ENCODE measurements at regions not wholly inside any gene's neighbourhood (a gene's known extent, or its start where the extent isn't known, plus 50 kb on each side); places are given as distances from the start of the nearest gene placed in this dataset.

- Histone ChIP-seq H3K27ac (ENCODE audit: insufficient read depth, low read length) (no peak overlapping the region), H3K9me3 (ENCODE audit: control insufficient read depth, insufficient read depth, low read length) (no peaks in the 10 kb centered on the region), H3K27me3 (ENCODE audit: control insufficient read depth, insufficient read depth, low read length) (no peaks in the 10 kb centered on the region), H4K5ac (ENCODE audit: low read depth, low read length) (no peak overlapping the region), H4K91ac (ENCODE audit: insufficient read depth, low read depth, low read length) (no peak overlapping the region), H2AK5ac (ENCODE audit: low read depth, low read length) (no peak overlapping the region), H3K23ac (ENCODE audit: low read depth, low read length) (no peak overlapping the region), H3K4ac (ENCODE audit: low read depth, low read length) (no peak overlapping the region), H4K20me1 (ENCODE audit: insufficient read depth, low read length) (no peaks in the 10 kb centered on the region), H2AK9ac (replicated peaks; ENCODE audit: low read depth, low read length, poor library complexity) (no peak overlapping the region), H3K9ac (ENCODE audit: low read depth, low read length) (no peak overlapping the region), H3K79me1 (ENCODE audit: low read depth in 1 of 2, low read length in 2 of 2) (no peaks in the 10 kb centered on the region), H2AFZ (replicated peaks; ENCODE audit: low read length, poor library complexity) (no peak overlapping the region), H2BK5ac (ENCODE audit: low read depth, low read length, poor library complexity, severe bottlenecking) (no peak overlapping the region), H3K4me2 (ENCODE audit: low read depth, low read length) (no peak overlapping the region), H3K4me1 (ENCODE audit: control insufficient read depth, insufficient read depth, low read length) (peaks cover 2% of the 10 kb centered on the region; the same call in 1 of the 2 replicates), H3K56ac (ENCODE audit: extremely low read depth, insufficient read depth, low read length) (no peak overlapping the region), H2BK120ac (ENCODE audit: low read depth, low read length) (no peak overlapping the region), H2BK15ac (ENCODE audit: low read depth, low read length) (no peak overlapping the region), H2BK20ac (ENCODE audit: low read depth, low read length) (no peak overlapping the region), H3K18ac (ENCODE audit: low read depth, low read length) (no peak overlapping the region), H3K4me3 (ENCODE audit: insufficient read depth, low read depth, low read length) (no peak overlapping the region), H3K14ac (replicated peaks; ENCODE audit: low read depth, low read length) (no peak overlapping the region), H3K36me3 (ENCODE audit: control insufficient read depth, insufficient read depth, low read length) (no peaks in the 10 kb centered on the region; the same call in 1 of the 2 replicates), H4K8ac (ENCODE audit: low read depth in 2 of 2, low read length in 2 of 2) (no peak overlapping the region), H3K9me1 (ENCODE audit: insufficient read depth, low read length) (no peaks in the 10 kb centered on the region)
- no peak for TF ChIP-seq MXI1 (IDR thresholded peaks at IDR 0.05; ENCODE audit: borderline replicate concordance, low read depth, low read length)
- TF ChIP-seq MAZ (IDR thresholded peaks at IDR 0.05; ENCODE audit: borderline replicate concordance, low read depth, low read length), result no peak
- TF ChIP-seq MAFK (IDR thresholded peaks at IDR 0.05; ENCODE audit: low read depth, low read length), result no peak
- TF ChIP-seq SMC3 (IDR thresholded peaks at IDR 0.05; ENCODE audit: low read depth, low read length), result no peak
- TF ChIP-seq CHD1 (IDR thresholded peaks at IDR 0.05; ENCODE audit: low read depth, low read length), result no peak
- no peak for TF ChIP-seq CTCF (conservative IDR thresholded peaks at IDR 0.05; ENCODE audit: low read depth, low read length)
- no peak for TF ChIP-seq NFE2L2 (IDR thresholded peaks at IDR 0.05; ENCODE audit: low read depth, low read length)
- TF ChIP-seq RAD21 (IDR thresholded peaks at IDR 0.05; ENCODE audit: low read length), result no peak
- TF ChIP-seq USF2 (IDR thresholded peaks at IDR 0.05; ENCODE audit: low read depth, low read length), result no peak
- no peak for TF ChIP-seq FOS (IDR thresholded peaks at IDR 0.05; ENCODE audit: low read depth, low read length)
- TF ChIP-seq RFX5 (IDR thresholded peaks at IDR 0.05; ENCODE audit: low read depth, low read length), result no peak
- ChIA-PET POLR2A (ENCODE audit: unreplicated experiment) (no interaction called here), CTCF (no interaction called here)
- no TSS peak for BruUV-seq (replicated peaks)
- in situ Hi-C loops (cut with MboI; ENCODE audit: low sequenced_read_pairs) (no loop called here), intact Hi-C loops (cut with micrococcal nuclease) (no loop called here), dilution Hi-C loops (cut with HindIII; ENCODE audit: low sequenced_read_pairs, unreplicated experiment) (no loop called here)
- ATAC-seq (ENCODE audit: low read depth), result no peak
- no peak for DNase-seq
- 100% methylated on average over 1 of the region's 9 CpGs; no CpG with 5 or more reads in 1 of the 2 experiments for WGBS, 2 experiments (ENCODE audit: extremely low coverage in 2 of 2, insufficient read length in 1 of 2)
Observed at GRCh38 chr6:165825256-165825815, 162.3 kb upstream of the PDE10A start.
